Tibial nerve (tissue), 4 donors: ENCODE measurements at regions not wholly inside any gene's neighbourhood (a gene's known extent, or its start where the extent isn't known, plus 50 kb on each side); places are given as distances from the start of the nearest gene placed in this dataset.

ENCODE experiments used
- DNase-seq, 2 donors: peaks; one replicate each; pipeline ENCODE4 v3.0.0-alpha.2; 2019; ENCODE audit warnings: low spot score in 2 of 2
- H3K27ac ChIP-seq, 4 donors: fragments of 200-600 bp; sonication (generic) in 3 of 4; one replicate each; pipeline ENCODE4 v1.5.1; 2017 to 2019; ENCODE audit warnings: mild to moderate bottlenecking in 1 of 4
- H3K27me3 ChIP-seq, 2 donors: fragments of 200-600 bp; sonication (generic) in 1 of 2; one replicate each; pipeline versions ENCODE4 v1.5.1 to v1.6.0; 2017 to 2019
- H3K36me3 ChIP-seq, 3 donors: fragments of 200-600 bp; sonication (generic); one replicate each; pipeline ENCODE4 v1.5.1; 2018 to 2019
- H3K4me1 ChIP-seq, 4 donors: fragments of 200-600 bp; sonication (generic) in 3 of 4; one replicate each; pipeline ENCODE4 v1.5.1; 2017 to 2019
- H3K4me3 ChIP-seq, 4 donors: fragments of 200-600 bp; sonication (generic) in 3 of 4; one replicate each; pipeline ENCODE4 v1.5.1; 2017 to 2019; ENCODE audit warnings: mild to moderate bottlenecking in 1 of 4, moderate library complexity in 1 of 4
- H3K9me3 ChIP-seq, 4 donors: fragments of 200-600 bp; sonication (generic) in 3 of 4; one replicate each; pipeline ENCODE4 v1.5.1; 2017 to 2019
- CTCF ChIP-seq, 5 experiments: fragments of 200-600 bp in 3 of 5; fragments of 450-650 bp in 2 of 5; sonication (generic) in 3 of 5; IDR thresholded peaks; one replicate each; pipeline ENCODE4 v1.5.1; 2016 to 2019; ENCODE audit warnings: antibody characterized with exemption in 5 of 5, mild to moderate bottlenecking in 3 of 5, moderate library complexity in 2 of 5
- EP300 ChIP-seq, 2 donors: sonication (generic); formaldehyde crosslinking; IDR thresholded peaks; one replicate each; pipeline ENCODE4 v1.6.1; 2017; ENCODE audit warnings: antibody characterized with exemption in 2 of 2, mild to moderate bottlenecking in 1 of 2
- POLR2A ChIP-seq, 2 donors: fragments of 450-650 bp; IDR thresholded peaks; one replicate each; pipeline ENCODE4 v1.6.1; 2017; ENCODE audit warnings: antibody characterized with exemption in 2 of 2, mild to moderate bottlenecking in 2 of 2, moderate library complexity in 2 of 2
- WGBS, 2 donors: methylation state at CpG; one replicate each; pipeline ENCODE4 v1.1.5; 2018; 5-methylcytosine and 5-hydroxymethylcytosine counted together

- H3K4me1 ChIP-seq = no peaks in the 10 kb centered on the region
- WGBS, 2 donors = 93 to 95% methylated on average over 3 of the region's 3 CpGs
- no peaks in the 10 kb centered on the region for H3K27me3 ChIP-seq
Measured at GRCh38 chr21:24634749-24635148, 972.5 kb downstream of the MRPL39 start.

GRCh38 chr21:24628536-24628935, 978.7 kb downstream of the MRPL39 start:
- Histone ChIP-seq H3K4me3 (no peak overlapping the region), H3K27me3 (no peaks in the 10 kb centered on the region), H3K36me3 (no peaks in the 10 kb centered on the region), H3K27ac (peak overlapping the region in 1 of 4 donors; percentile 7), H3K4me1 (peaks cover 0 to 16% (median 0%) of the 10 kb centered on the region in 4 donors), H3K9me3 (no peaks in the 10 kb centered on the region)
- TF ChIP-seq EP300 (IDR thresholded peaks at IDR 0.05) = no peak
- TF ChIP-seq CTCF (IDR thresholded peaks at IDR 0.05) = no peak
- TF ChIP-seq POLR2A (IDR thresholded peaks at IDR 0.05) = no peak
- WGBS, 2 donors = 63 to 68% methylated on average over 1 of the region's 1 CpG
- DNase-seq = no peak

More at GRCh38 chr21:24634749-24635148, 972.5 kb downstream of the MRPL39 start:
- H3K9me3 ChIP-seq = no peaks in the 10 kb centered on the region
- DNase-seq = no peak
- no peak overlapping the region for H3K4me3 ChIP-seq
- TF ChIP-seq CTCF (IDR thresholded peaks at IDR 0.05) (no peak), POLR2A (IDR thresholded peaks at IDR 0.05) (no peak), EP300 (IDR thresholded peaks at IDR 0.05) (no peak)
- H3K36me3 ChIP-seq = no peaks in the 10 kb centered on the region
- no peak overlapping the region for H3K27ac ChIP-seq

- no peak for DNase-seq
- no peaks in the 10 kb centered on the region for H3K9me3 ChIP-seq
- H3K27ac ChIP-seq = peak overlapping the region in 1 of 4 donors; percentile 7
- no peaks in the 10 kb centered on the region for H3K27me3 ChIP-seq
- no peak overlapping the region for H3K4me3 ChIP-seq
- peaks cover 0 to 16% (median 0%) of the 10 kb centered on the region in 4 donors for H3K4me1 ChIP-seq
- TF ChIP-seq EP300 (IDR thresholded peaks at IDR 0.05) (no peak), CTCF (IDR thresholded peaks at IDR 0.05) (no peak), POLR2A (IDR thresholded peaks at IDR 0.05) (no peak)
- H3K36me3 ChIP-seq = no peaks in the 10 kb centered on the region
Measured at GRCh38 chr21:24628046-24628445, 979.2 kb downstream of the MRPL39 start.

GRCh38 chr21:24617819-24618218, 989.5 kb downstream of the MRPL39 start:
- no peaks in the 10 kb centered on the region for H3K36me3 ChIP-seq

GRCh38 chr21:24594082-24594481, 1013.2 kb downstream of the MRPL39 start:
- H3K4me3 ChIP-seq = no peak overlapping the region
- TF ChIP-seq POLR2A (IDR thresholded peaks at IDR 0.05) = no peak
- TF ChIP-seq EP300 (IDR thresholded peaks at IDR 0.05) = no peak
- TF ChIP-seq CTCF (IDR thresholded peaks at IDR 0.05) = no peak
- 90 to 91% methylated on average over 3 of the region's 3 CpGs for WGBS, 2 donors
- no peaks in the 10 kb centered on the region for H3K36me3 ChIP-seq
- no peak for DNase-seq
- H3K9me3 ChIP-seq = no peaks in the 10 kb centered on the region
- no peak overlapping the region for H3K27ac ChIP-seq
- no peaks in the 10 kb centered on the region for H3K4me1 ChIP-seq
- H3K27me3 ChIP-seq = no peaks in the 10 kb centered on the region

More at GRCh38 chr21:24617819-24618218, 989.5 kb downstream of the MRPL39 start:
- no peak for TF ChIP-seq CTCF (IDR thresholded peaks at IDR 0.05)
- TF ChIP-seq EP300 (IDR thresholded peaks at IDR 0.05) = no peak
- TF ChIP-seq POLR2A (IDR thresholded peaks at IDR 0.05) = no peak
- WGBS, 2 donors = 77 to 83% methylated on average over 2 of the region's 2 CpGs
- Histone ChIP-seq H3K4me1 (no peaks in the 10 kb centered on the region), H3K27ac (no peak overlapping the region), H3K9me3 (peaks cover 0 to 5% (median 0%) of the 10 kb centered on the region in 4 donors), H3K27me3 (no peaks in the 10 kb centered on the region), H3K4me3 (no peak overlapping the region)
- no peak for DNase-seq
